ENCODE measurements at regions not wholly inside any gene's neighbourhood (a gene's known extent, or its start where the extent isn't known, plus 50 kb on each side); places are given as distances from the start of the nearest gene placed in this dataset.

DNA sequence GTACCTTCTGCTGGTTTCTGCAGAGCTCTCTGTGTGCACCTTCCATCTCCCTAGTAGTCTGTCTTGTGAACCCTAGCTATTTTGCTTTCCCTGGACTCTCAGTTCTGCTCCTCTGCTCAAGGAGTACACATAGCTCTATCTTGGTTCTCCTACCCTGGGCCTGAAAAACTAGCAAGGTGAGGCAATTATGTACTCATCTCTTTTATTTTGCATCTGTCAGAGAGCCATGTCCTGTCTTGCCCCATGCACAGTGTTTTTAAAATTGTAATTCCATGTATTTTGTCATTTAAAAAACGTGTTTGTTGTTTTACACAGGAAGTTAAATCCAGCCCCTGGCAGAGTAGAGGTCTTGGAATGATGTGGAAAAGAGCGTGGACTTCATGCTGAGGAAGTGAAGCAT, 684.9 kb upstream of the CPEB2 start:
- TF ChIP-seq, protein P1, sequence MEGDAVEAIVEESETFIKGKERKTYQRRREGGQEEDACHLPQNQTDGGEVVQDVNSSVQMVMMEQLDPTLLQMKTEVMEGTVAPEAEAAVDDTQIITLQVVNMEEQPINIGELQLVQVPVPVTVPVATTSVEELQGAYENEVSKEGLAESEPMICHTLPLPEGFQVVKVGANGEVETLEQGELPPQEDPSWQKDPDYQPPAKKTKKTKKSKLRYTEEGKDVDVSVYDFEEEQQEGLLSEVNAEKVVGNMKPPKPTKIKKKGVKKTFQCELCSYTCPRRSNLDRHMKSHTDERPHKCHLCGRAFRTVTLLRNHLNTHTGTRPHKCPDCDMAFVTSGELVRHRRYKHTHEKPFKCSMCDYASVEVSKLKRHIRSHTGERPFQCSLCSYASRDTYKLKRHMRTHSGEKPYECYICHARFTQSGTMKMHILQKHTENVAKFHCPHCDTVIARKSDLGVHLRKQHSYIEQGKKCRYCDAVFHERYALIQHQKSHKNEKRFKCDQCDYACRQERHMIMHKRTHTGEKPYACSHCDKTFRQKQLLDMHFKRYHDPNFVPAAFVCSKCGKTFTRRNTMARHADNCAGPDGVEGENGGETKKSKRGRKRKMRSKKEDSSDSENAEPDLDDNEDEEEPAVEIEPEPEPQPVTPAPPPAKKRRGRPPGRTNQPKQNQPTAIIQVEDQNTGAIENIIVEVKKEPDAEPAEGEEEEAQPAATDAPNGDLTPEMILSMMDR (IDR thresholded peaks at IDR 0.05): no peak
- TF ChIP-seq EP300 (IDR thresholded peaks at IDR 0.05) (no peak), POLR2A (IDR thresholded peaks at IDR 0.05; ENCODE audit: low read depth) (no peak), POLR2AphosphoS5 (IDR thresholded peaks at IDR 0.05) (no peak)
- 70% methylated on average over 2 of the region's 2 CpGs for WGBS
- Histone ChIP-seq H3K27me3 (no peaks in the 10 kb centered on the region), H3K4me1 (no peaks in the 10 kb centered on the region), H3K27ac (replicated peaks in 1 of 4) (no peak overlapping the region), H3K36me3 (no peaks in the 10 kb centered on the region), H3K4me3 (no peak overlapping the region), H3K9me3 (no peaks in the 10 kb centered on the region)
- intact Hi-C loops (cut with DNase I): no loop called here
- no peak for DNase-seq (ENCODE audit: extremely low spot score)

DNA sequence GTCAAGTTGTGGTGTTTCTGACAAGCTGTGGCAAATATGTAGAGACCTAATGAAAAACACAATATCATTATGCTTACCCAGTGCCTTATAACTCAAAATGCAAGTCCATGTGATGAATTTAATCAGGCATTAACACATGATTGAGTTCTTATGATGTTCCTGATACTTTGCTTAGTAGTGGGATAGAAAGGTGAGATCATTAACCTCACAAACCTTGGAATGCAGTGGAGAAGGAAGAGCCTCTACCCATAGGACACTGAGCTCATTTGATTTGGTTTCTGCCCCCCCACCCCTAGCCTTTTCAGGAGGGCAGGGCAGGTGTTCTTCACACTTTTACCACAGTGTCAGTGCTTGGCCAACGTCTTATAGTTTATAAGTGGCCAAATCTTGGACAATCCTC, 683.6 kb upstream of the CPEB2 start:
- no peak overlapping the region for H3K4me3 ChIP-seq
- H3K36me3 ChIP-seq: no peaks in the 10 kb centered on the region
- no peaks in the 10 kb centered on the region for H3K27me3 ChIP-seq
- H3K9me3 ChIP-seq: no peaks in the 10 kb centered on the region
- H3K4me1 ChIP-seq: no peaks in the 10 kb centered on the region
- H3K27ac ChIP-seq (replicated peaks in 1 of 4): no peak overlapping the region
- 84% methylated on average over 1 of the region's 1 CpG for WGBS
- no peak for TF ChIP-seq POLR2AphosphoS5 (IDR thresholded peaks at IDR 0.05)
- TF ChIP-seq EP300 (IDR thresholded peaks at IDR 0.05): no peak
- no peak for TF ChIP-seq POLR2A (IDR thresholded peaks at IDR 0.05; ENCODE audit: low read depth)
- TF ChIP-seq, protein P1 (IDR thresholded peaks at IDR 0.05): no peak
- intact Hi-C loops (cut with DNase I): no loop called here
- DNase-seq (ENCODE audit: extremely low spot score): no peak

DNA sequence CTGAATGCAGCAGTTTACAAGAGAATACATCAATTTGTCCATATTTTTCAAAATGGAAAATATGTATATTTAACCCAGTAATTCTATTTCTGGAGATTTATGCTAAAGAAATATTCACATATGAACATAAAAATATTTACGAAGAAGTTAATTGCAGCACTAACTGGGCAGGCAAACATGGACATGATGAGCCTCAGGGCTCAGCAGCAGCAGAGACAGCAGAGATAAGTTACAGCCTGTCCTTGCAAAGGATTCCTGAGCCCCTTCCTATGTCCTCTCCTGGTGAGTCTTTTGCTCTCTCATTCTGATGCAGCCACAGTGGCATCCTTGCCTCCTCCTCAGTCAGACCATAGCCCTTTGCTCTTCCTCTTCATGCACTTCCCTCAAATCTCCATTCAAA, 680.6 kb upstream of the CPEB2 start:
- intact Hi-C loops (cut with DNase I): no loop called here
- TF ChIP-seq EP300 (IDR thresholded peaks at IDR 0.05) (no peak), POLR2A (IDR thresholded peaks at IDR 0.05; ENCODE audit: low read depth) (no peak), POLR2AphosphoS5 (IDR thresholded peaks at IDR 0.05) (no peak)
- TF ChIP-seq, protein P1 (IDR thresholded peaks at IDR 0.05): no peak
- 93% methylated on average over 1 of the region's 1 CpG for WGBS

DNA sequence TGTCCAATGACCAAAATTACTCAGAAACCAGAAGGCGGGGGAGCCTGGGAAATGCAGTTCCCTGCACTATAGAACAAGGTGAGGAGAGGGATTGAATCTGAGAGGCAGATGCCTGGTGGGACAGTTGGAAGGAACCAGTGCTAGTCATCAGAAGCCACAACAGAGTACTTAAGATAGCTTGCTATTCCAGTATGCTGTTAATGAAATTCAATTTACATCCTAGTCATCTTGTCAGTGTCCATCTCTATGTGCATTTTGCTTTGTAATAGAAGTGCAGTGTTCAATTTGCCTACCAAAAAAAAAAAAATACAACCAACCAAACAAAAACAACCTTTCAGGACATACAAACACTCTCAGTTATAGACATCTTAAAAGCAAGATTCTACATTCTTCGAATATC, 679.1 kb upstream of the CPEB2 start:
- no peak for DNase-seq (ENCODE audit: extremely low spot score)
- H3K27me3 ChIP-seq: no peaks in the 10 kb centered on the region
- intact Hi-C loops (cut with DNase I): no loop called here
- H3K4me1 ChIP-seq: no peaks in the 10 kb centered on the region
- H3K9me3 ChIP-seq: peaks cover 0 to 10% (median 2%) of the 10 kb centered on the region in 4 donors
- H3K4me3 ChIP-seq: no peak overlapping the region
- 80% methylated on average over 2 of the region's 2 CpGs for WGBS
- no peaks in the 10 kb centered on the region for H3K36me3 ChIP-seq
- TF ChIP-seq POLR2AphosphoS5 (IDR thresholded peaks at IDR 0.05): no peak
- TF ChIP-seq, protein P1 (IDR thresholded peaks at IDR 0.05): no peak
- no peak for TF ChIP-seq EP300 (IDR thresholded peaks at IDR 0.05)
- TF ChIP-seq POLR2A (IDR thresholded peaks at IDR 0.05; ENCODE audit: low read depth): no peak
- no peak overlapping the region for H3K27ac ChIP-seq (replicated peaks in 1 of 4)

More for the DNA sequence above, 680.6 kb upstream of the CPEB2 start:
- Histone ChIP-seq H3K4me1 (no peaks in the 10 kb centered on the region), H3K27me3 (no peaks in the 10 kb centered on the region), H3K9me3 (peaks cover 0 to 9% (median 2%) of the 10 kb centered on the region in 4 donors), H3K36me3 (no peaks in the 10 kb centered on the region), H3K4me3 (no peak overlapping the region), H3K27ac (replicated peaks in 1 of 4) (no peak overlapping the region)
- no peak for DNase-seq (ENCODE audit: extremely low spot score)

DNA sequence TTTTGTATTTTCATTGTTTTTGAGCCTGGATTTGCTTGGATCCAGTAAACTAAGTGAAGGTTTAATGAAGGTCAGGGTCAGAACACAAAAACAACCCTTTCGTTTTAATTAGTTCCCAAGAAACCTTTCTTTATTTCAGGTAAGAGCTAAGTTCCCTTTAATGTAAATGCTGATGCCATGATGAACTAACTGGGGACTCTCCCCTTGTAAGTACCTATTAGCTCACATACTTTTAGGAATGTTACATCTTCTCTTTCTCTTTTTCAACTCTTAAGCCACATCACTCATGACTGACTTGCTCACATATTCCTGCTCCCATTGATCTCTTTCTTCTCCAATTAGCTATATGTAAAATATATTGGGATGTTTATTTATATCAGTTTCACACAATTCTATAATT, 673.1 kb upstream of the CPEB2 start:
- no peak for TF ChIP-seq EP300 (IDR thresholded peaks at IDR 0.05)
- no peak for TF ChIP-seq POLR2A (IDR thresholded peaks at IDR 0.05; ENCODE audit: low read depth)
- TF ChIP-seq POLR2AphosphoS5 (IDR thresholded peaks at IDR 0.05): no peak
- TF ChIP-seq, protein P1 (IDR thresholded peaks at IDR 0.05): no peak

More for the DNA sequence above, 673.1 kb upstream of the CPEB2 start:
- DNase-seq (ENCODE audit: extremely low spot score): no peak
- Histone ChIP-seq H3K4me3 (no peak overlapping the region), H3K9me3 (peaks cover 0 to 10% (median 2%) of the 10 kb centered on the region in 4 donors), H3K27ac (replicated peaks in 1 of 4) (no peak overlapping the region), H3K27me3 (no peaks in the 10 kb centered on the region), H3K36me3 (no peaks in the 10 kb centered on the region), H3K4me1 (no peaks in the 10 kb centered on the region)
- 94% methylated on average over 1 of the region's 1 CpG for WGBS
- intact Hi-C loops (cut with DNase I): no loop called here

Data from esophagus muscularis mucosa (tissue), 4 donors.